Activated effector memory CD4-positive, alpha-beta T cell treated with anti-CD3 and anti-CD28 coated beads, Interleukin-2, amount 50 U/mL, for 16 hours (primary cell): ENCODE measurements at regions not wholly inside any gene's neighbourhood (a gene's known extent, or its start where the extent isn't known, plus 50 kb on each side); places are given as distances from the start of the nearest gene placed in this dataset.
"Not testable (repeated sequence)": the region's sequence is repeated elsewhere in the genome, so short reads cannot be mapped to it uniquely, and the experiment has no call there.

Experiments
- DNase-seq: peaks from one replicate; pipeline ENCODE4 v3.0.0-alpha.2; 2020

DNA sequence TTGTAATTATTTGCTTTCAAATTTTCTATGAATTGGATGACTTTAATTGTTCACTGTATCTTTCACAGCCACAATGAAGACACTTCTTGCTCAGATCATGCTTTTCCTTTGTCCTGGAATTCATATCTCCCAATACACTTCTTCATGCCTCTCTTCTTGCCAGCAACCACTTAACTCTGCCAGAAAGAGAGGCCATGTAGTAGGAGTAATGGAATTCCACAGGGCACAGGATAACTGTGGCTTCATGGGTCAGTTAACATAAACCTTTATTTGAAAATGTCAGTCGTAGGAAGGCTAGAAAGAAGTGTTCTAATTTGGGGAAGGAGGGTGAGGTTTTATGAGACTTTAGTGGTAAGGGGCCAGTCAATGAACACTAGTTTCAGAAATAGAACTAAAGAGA, 190.3 kb downstream of the TMEM167A start:
- no peak for DNase-seq

DNA sequence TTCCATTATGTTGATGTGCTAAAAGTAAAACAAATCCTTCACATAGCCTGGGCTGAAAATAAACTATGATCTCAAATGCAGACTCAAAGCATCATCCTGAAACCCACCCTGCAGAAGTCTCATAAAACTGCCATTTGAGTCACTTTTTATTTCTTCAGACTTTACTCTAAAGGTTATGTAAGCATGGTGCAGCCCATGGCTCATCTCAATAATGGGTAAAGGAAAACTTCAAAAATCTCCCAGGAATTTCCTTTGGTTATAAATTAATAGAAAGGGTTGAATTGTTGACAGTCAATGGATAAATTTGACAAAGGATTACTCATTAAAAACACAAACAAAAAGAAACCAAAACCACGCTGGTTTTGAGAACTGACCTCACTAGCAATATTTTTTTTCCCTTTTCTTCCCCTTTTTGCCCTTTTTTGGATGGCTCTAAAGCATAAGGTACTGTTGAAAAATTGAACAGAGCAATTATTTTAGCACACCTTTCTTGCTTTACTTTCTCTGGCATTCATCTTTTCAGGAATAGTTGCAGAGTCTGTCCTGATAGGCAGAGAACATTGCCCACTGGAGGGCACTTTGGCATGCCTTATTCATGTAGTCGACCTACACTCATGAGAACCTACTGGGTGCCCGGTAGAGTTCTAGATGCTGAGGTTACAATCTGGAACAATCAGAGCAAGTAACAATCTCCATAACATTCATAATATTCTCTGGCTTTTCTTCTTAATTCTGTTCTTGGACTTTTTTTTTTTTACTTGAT, 191.4 kb downstream of the TMEM167A start:
- no peak for DNase-seq

DNA sequence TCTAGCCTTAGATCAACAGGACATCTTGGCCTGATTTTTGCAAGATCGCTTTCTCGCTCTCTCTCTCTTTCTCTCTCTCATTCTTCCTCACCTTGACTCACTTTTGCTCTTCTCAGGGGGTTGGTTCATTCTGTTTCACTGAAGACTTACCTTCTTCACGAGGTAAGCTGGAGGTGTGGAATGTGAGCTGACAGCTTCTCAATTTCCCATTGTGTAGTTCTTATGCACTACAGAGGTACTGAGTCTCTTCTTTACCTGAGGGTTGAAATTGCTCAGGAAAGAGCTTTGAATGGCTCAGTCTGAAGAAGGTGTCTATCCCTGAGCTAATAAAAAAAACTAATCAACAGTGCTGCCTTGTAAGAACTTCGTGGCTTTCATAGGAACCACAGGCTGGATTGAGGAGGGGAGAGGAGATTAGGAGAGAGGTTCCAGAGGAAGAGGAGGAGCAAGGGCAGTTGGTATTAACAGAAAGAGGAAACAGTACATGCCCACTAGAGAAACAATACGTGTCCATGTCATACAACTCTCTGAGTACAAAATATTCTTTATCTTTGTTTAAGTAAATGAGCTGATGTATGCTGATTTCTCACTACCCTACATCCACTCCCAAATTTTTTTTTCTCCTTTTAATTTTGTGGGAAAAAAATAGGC, 192.2 kb downstream of the TMEM167A start:
- DNase-seq = no peak

- no peak for DNase-seq
Observed at GRCh38 chr5:82882316-82882715, 194.9 kb downstream of the TMEM167A start.

DNA sequence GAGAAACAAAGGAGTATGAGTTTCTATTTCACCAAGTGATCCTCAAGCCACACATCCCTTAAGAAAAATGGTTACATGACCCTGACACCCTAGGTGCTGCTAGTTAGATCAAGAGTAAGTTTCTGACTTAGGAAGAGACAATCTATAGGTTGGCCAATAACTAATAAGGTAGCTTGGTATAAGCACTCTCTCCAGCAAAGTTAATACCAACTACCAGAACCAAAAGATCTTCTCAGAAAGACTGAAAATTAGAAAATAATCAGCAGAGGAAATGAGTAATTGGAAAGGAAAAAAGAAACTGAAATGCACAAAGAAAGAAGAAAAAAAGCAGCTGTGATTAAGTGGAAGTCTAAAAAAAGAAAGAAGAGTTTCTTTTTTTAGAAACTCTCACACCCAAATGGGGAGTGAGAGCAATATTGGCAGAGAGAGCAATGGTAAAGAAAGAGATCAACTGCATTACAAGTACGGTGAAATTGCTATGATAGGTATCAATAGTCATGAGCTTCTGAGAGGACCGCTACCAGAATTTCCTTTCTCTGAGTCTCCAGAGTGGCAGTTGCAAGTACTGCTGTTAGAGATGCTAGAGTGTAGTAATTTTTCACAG, 195.5 kb downstream of the TMEM167A start:
- no peak for DNase-seq

DNA sequence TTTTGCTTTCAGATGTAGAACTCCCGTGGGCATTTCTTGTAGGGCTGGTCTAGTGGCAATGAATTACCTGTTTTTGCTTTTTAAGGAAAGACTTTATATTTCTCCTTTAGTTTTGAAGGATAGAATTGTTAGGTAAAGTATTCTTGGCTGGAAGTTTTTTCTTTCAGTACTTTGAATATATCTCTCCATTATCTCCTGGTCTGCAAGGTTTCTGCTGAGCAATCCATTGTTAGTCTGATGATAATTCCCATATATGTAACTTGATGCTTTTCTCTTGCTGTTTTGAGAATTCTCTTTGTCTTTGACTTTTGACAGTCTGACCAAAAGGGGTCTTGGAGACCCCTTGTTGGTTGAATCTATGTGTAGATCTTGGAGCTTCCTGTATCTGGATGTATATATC, 198.1 kb downstream of the TMEM167A start:
- no peak for DNase-seq

DNA sequence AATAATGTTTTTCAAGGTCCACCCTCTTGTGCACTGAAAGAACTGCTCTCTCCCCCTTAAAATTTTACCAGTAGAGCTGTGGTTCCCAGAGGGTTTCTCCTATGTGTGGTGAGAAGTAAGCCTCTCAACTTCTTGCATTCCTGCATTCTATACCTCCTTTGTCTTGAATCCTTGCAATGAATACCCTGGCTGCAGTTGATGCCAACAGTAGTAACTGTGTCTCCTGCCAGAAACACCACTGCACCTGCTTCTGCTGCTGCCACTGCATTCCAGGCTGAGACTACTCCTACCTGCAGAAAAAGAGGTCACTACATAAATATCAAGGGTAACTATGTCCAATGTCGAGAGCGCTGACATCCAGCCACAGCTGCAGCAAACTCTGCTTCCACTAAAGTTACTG, 203.7 kb downstream of the TMEM167A start:
- no peak for DNase-seq

DNA sequence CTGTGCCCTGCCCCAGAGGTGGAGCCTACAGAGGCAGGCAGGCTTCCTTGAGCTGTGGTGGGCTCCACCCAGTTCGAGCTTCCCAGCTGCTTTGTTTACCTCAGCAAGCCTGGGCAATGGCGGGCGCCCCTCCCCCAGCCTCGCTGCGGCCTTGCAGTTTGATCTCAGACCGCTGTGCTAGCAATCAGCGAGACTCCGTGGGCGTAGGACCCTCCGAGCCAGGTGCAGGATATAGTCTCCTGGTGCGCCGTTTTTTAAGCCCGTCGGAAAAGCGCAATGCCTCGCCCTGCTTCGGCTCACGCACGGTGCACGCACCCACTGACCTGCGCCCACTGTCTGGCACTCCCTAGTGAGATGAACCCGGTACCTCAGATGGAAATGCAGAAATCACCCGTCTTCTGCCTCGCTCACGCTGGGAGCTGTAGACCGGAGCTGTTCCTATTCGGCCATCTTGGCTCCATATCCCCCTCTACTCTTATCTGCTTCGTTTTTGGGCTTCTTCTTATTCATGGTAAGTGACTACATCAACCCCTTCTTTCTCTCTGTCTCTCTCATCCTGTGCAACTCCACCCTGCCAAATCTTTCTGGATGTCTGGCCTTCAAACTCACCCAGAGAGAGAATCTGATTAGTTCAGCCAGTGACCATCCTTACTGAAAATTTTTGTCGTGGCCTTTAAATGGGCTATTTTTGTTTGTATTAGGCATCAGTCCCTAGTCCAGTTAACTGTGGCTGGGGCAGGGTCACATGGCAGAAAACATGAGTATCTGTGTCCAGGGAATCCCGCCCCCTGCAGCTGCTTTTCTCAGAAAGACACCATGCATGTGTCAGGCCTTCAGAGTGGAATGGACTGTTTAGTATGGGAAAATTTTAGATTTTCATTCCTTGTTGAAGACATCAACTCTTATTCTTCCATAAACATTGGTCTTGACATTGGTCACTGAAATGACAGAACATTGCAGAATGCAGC, 204.6 kb downstream of the TMEM167A start:
- DNase-seq = not testable (repeated sequence)

DNA sequence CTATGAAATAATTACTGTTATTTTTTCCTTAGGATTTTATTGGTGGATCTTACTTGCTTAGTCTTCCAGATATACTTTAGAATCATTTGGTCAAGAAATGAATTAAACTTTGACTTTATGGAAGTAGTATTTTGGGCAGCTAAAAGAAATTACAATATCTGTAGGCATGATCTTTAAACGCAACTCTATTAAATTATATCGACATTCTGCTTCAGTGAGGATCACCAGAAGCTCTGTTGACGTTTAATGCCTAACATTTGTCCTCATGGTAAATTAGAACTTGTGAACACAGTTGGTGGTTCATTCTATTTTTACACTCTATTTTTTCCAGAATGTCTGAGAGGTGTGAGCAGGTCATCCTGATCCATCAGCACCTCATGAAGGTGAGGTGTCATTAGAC, 211.6 kb downstream of the TMEM167A start:
- no peak for DNase-seq

DNA sequence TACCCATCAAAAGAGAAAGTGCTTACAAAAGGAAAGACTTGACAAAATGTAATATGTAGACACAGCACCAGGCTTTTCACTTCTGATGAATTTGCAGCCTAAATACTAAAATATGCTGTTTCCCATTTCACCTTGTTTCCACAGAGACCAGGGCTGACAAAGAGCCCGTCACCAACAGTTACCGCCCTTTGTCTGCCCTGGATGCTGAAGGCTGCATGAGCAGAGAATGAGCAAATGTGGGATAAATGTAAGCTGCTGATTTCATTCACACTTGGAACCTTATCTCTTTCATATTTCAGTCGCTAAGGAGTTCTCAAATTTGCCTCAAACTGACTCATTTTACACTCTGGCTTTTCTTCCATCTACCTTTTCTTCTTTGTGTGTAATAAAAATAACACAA, 213.9 kb downstream of the TMEM167A start:
- DNase-seq = no peak

- no peak for DNase-seq
Observed at GRCh38 chr5:82862711-82863110, 214.5 kb downstream of the TMEM167A start.

DNA sequence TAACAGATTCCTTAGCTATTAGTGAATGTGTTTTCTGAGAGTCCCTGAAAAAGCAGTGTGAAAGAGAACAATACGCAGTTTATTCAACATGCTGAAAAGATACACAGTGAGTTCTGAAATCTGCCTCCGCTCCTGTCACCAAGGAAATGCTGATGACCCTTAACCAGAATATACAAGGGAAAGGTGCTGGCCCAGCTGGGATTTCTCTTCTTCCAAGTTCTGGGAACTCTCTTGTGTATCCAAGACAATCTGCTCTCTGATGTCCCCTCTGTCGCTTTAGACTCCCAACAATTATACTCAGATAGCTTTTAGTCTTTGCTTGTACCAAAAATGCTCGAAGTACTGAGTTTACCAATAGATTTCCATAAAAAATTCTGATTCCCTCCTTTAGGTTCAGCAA, 214.9 kb downstream of the TMEM167A start:
- DNase-seq = no peak

GRCh38 chr5:82861701-82862100, 215.5 kb downstream of the TMEM167A start:
- DNase-seq = no peak

GRCh38 chr5:82859451-82860140, 217.6 kb downstream of the TMEM167A start:
- DNase-seq = no peak

- DNase-seq = no peak
Observed at GRCh38 chr5:82858151-82859025, 218.8 kb downstream of the TMEM167A start.

DNA sequence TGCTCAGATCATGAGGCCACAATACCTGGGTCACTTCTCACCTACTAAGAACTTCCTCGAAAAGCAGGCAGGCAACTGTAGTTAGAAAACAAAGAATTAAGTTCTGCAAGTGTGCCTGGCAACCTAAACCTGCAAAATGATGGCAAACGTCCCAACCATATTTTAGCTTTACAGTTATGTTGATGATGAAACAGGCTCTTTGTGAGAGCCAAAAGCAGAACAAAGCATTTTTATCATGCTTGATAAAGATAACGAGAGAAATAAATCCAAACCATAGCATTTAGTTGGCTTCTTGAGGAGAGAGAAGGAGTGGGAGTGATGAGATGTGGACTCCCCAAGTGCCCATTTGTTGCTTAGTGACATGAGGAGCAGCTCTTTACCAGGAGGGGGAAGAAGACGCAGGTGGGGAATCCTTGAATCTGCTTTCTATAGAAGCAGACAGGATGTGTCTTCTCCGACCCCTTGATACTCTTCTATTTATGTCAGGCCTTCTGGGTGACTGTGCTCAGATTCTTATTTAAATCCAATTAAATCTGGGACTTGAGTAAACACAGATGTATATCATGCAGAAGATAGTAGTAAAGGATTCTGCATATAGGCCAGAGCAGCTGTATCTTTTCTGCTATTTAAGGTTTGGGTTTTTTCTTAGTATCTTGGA, 221.2 kb downstream of the TMEM167A start:
- no peak for DNase-seq

DNA sequence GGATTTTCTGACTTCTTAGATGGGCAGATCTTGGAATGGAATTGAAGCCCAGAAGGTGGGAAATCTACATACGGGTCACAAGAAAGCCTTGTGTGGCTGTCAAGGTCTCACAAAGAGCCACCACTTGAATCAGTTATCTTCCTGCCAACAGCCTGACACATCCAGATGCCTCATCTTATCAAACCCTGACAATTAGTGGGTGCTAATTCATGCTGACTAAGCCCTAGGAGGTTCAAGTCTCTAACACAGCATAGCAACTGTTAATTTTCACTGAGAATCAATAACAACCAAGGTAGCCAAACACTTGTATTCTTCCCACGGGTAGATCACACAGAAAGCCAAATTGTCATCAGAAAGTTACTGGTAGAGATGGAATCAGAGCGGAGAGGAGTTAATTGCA, 222.2 kb downstream of the TMEM167A start:
- DNase-seq = no peak

- no peak for DNase-seq
Observed at GRCh38 chr5:82851471-82851870, 225.7 kb downstream of the TMEM167A start.

GRCh38 chr5:82850393-82850792, 226.8 kb downstream of the TMEM167A start:
- no peak for DNase-seq

- no peak for DNase-seq
Observed at GRCh38 chr5:82849885-82850284, 227.3 kb downstream of the TMEM167A start.

GRCh38 chr5:82847562-82847961, 229.6 kb downstream of the TMEM167A start:
- DNase-seq = no peak
